Glutamatergic neuron (in vitro differentiated cells): ENCODE measurements at regions not wholly inside any gene's neighbourhood (a gene's known extent, or its start where the extent isn't known, plus 50 kb on each side); places are given as distances from the start of the nearest gene placed in this dataset.

Experiments used
- DNase-seq: peaks from one replicate; pipeline ENCODE4 v3.0.0; 2022
- H3K27ac Mint-ChIP-seq: one replicate; pipeline ENCODE4 v1.8.0; 2020; ENCODE audit warnings: mild to moderate bottlenecking, mixed read lengths, inconsistent platforms; ENCODE audit not compliant: unreplicated experiment
- H3K27me3 Mint-ChIP-seq: one replicate; pipeline ENCODE4 v1.8.0; 2020; ENCODE audit warnings: mild to moderate bottlenecking, moderate library complexity, mixed read lengths, inconsistent platforms; ENCODE audit not compliant: unreplicated experiment
- H3K36me3 Mint-ChIP-seq: one replicate; pipeline ENCODE4 v1.8.0; 2020; ENCODE audit warnings: mild to moderate bottlenecking, mixed read lengths, inconsistent platforms; ENCODE audit not compliant: unreplicated experiment
- H3K4me1 Mint-ChIP-seq: one replicate; pipeline ENCODE4 v1.8.0; 2020; ENCODE audit warnings: mild to moderate bottlenecking, low read depth, mixed read lengths, inconsistent platforms; ENCODE audit not compliant: unreplicated experiment
- H3K4me3 Mint-ChIP-seq: one replicate; pipeline ENCODE4 v1.8.0; 2020; ENCODE audit warnings: mild to moderate bottlenecking, mixed read lengths, inconsistent platforms; ENCODE audit not compliant: unreplicated experiment
- H3K9me3 Mint-ChIP-seq: one replicate; pipeline ENCODE4 v1.8.0; 2020; ENCODE audit warnings: mild to moderate bottlenecking, moderate library complexity, mixed read lengths, inconsistent platforms; ENCODE audit not compliant: unreplicated experiment
- TF ChIP-seq, protein P1 (sequence below): fragments of 200-600 bp; sonication (generic); IDR thresholded peaks from one replicate; pipeline ENCODE4 v1.5.0; 2021; ENCODE audit not compliant: partially characterized antibody, unreplicated experiment

DNA sequence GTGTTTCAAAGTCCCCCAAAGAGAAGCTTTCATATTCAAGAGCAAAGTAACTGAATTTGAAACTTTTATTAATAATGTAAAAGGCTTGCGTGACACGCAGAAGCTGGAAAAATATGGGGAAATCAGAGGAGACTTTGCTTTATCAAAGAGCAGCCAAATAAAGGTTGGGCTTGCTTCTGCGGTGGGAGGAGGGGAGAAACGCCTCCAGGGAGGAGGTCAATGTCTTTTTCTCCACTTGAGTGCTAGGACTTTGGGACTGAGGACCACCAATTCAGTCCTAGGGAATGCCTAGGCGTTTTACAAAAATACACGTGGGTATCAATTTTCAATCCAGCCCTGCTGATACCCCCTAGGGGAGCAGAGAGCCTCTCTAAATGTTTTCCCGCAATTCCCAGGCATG lies 60.9 kb upstream of the FZD10 start:
- peaks cover 7% of the 10 kb centered on the region for H3K9me3 Mint-ChIP-seq
- TF ChIP-seq, protein P1, sequence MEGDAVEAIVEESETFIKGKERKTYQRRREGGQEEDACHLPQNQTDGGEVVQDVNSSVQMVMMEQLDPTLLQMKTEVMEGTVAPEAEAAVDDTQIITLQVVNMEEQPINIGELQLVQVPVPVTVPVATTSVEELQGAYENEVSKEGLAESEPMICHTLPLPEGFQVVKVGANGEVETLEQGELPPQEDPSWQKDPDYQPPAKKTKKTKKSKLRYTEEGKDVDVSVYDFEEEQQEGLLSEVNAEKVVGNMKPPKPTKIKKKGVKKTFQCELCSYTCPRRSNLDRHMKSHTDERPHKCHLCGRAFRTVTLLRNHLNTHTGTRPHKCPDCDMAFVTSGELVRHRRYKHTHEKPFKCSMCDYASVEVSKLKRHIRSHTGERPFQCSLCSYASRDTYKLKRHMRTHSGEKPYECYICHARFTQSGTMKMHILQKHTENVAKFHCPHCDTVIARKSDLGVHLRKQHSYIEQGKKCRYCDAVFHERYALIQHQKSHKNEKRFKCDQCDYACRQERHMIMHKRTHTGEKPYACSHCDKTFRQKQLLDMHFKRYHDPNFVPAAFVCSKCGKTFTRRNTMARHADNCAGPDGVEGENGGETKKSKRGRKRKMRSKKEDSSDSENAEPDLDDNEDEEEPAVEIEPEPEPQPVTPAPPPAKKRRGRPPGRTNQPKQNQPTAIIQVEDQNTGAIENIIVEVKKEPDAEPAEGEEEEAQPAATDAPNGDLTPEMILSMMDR: no peak
- DNase-seq: no peak
- no peaks in the 10 kb centered on the region for H3K4me1 Mint-ChIP-seq
- no peak overlapping the region for H3K4me3 Mint-ChIP-seq
- no peaks in the 10 kb centered on the region for H3K27me3 Mint-ChIP-seq
- H3K36me3 Mint-ChIP-seq: peaks cover 14% of the 10 kb centered on the region
- H3K27ac Mint-ChIP-seq: no peak overlapping the region

DNA sequence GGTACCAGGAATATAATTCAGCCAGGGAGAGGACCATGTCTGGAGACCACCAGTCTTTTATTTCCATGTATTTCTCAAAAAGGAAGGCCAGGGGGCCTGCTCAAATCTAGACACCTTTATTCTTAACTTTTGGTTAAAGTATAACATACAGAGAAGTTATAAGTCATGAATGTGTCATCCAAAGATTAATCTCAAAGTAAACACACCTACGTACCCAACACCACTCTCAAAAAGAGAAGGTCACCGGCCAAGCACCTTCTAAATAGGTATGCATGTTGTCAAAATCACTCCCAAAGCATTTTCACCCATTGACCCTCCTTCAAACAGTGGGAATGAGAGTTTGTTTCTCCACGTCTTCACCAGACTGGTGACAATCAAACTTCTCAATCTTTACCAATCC lies 60.0 kb upstream of the FZD10 start:
- Mint-ChIP-seq H3K4me3 (no peak overlapping the region), H3K4me1 (no peaks in the 10 kb centered on the region), H3K27me3 (no peaks in the 10 kb centered on the region), H3K27ac (no peak overlapping the region), H3K36me3 (peaks cover 14% of the 10 kb centered on the region), H3K9me3 (peaks cover 7% of the 10 kb centered on the region)
- no peak for DNase-seq
- TF ChIP-seq, protein P1: no peak

GRCh38 chr12:130104571-130105106 lies 57.6 kb upstream of the FZD10 start:
- Mint-ChIP-seq H3K4me3 (no peak overlapping the region), H3K27ac (no peak overlapping the region), H3K4me1 (no peaks in the 10 kb centered on the region), H3K27me3 (no peaks in the 10 kb centered on the region), H3K9me3 (peaks cover 2% of the 10 kb centered on the region), H3K36me3 (peaks cover 8% of the 10 kb centered on the region)
- TF ChIP-seq, protein P1: no peak
- DNase-seq: no peak

- no peak for DNase-seq
- TF ChIP-seq, protein P1: no peak
- Mint-ChIP-seq H3K4me1 (no peaks in the 10 kb centered on the region), H3K27me3 (peaks cover 6% of the 10 kb centered on the region), H3K9me3 (peaks cover 10% of the 10 kb centered on the region), H3K27ac (no peak overlapping the region), H3K4me3 (no peak overlapping the region), H3K36me3 (peaks cover 5% of the 10 kb centered on the region)
Observed at GRCh38 chr12:130109062-130109945, 53.0 kb upstream of the FZD10 start.

DNA sequence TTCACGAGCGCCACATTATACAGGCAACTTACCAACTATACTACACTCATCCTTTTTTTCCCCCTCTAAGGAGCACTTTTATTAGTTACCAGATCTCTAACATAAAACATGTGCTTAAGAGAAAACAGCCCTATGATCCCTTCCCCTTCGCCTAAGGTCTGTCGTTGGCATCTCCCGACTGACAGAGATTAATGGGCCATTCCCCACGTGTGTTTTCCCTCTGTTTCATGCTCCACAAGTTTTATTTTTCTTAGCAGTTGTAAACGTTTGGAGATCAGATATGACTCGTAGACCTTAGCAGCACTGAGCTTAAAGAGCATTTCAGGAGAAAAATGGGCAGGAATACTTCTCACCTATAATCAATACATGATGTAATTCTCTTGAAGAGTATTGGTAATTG lies 51.4 kb upstream of the FZD10 start:
- Mint-ChIP-seq H3K27ac (no peak overlapping the region), H3K36me3 (peaks cover 5% of the 10 kb centered on the region), H3K9me3 (peaks cover 10% of the 10 kb centered on the region), H3K27me3 (peaks cover 8% of the 10 kb centered on the region), H3K4me1 (no peaks in the 10 kb centered on the region), H3K4me3 (no peak overlapping the region)
- TF ChIP-seq, protein P1: no peak
- DNase-seq: no peak
